ENCODE measurements at regions not wholly inside any gene's neighbourhood (a gene's known extent, or its start where the extent isn't known, plus 50 kb on each side); places are given as distances from the start of the nearest gene placed in this dataset.
"Not testable (repeated sequence)": the region's sequence is repeated elsewhere in the genome, so short reads cannot be mapped to it uniquely, and the experiment has no call there.

DNA sequence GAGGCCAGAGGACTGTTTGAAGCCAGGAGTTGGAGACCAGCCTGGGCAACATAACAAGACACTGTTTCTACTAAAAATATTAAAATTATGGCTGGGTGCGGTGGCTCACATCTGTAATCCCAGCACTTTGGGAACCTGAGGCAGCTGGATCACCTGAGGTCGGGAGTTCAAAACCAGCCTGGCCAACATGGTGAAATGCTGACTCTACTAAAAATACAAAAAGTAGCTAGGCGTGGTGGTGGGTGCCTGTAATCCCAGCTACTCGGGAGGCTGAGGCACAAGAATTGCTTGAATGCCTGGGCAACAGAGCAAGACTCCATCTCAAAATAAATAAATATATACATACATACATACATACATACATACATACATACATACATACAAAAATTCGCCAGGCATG, 99.7 kb downstream of the TMEM130 start:
- in situ Hi-C loops (cut with MboI; ENCODE audit: low sequenced_read_pairs), result not testable (repeated sequence)

DNA sequence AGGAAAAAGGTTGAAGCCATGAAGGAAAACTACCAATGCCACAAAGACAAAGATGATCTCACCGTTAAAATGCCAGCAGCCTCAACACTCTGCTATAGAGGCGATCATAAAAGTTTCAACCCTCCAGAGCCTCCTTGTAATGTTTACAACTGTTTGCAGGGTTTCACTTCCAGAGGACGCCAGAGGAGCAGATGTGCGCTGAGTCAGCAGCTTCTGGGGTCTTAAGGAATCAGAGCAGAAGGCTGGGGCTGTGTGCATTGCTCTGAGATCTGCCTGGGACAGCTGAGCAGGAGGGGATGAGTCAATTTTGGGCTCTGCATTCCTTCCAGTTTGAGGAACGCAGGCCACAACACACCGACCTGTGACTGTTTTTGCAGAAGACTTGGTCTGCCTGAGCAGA, 98.3 kb downstream of the TMEM130 start:
- in situ Hi-C loops (cut with MboI; ENCODE audit: low sequenced_read_pairs), result no loop called here

DNA sequence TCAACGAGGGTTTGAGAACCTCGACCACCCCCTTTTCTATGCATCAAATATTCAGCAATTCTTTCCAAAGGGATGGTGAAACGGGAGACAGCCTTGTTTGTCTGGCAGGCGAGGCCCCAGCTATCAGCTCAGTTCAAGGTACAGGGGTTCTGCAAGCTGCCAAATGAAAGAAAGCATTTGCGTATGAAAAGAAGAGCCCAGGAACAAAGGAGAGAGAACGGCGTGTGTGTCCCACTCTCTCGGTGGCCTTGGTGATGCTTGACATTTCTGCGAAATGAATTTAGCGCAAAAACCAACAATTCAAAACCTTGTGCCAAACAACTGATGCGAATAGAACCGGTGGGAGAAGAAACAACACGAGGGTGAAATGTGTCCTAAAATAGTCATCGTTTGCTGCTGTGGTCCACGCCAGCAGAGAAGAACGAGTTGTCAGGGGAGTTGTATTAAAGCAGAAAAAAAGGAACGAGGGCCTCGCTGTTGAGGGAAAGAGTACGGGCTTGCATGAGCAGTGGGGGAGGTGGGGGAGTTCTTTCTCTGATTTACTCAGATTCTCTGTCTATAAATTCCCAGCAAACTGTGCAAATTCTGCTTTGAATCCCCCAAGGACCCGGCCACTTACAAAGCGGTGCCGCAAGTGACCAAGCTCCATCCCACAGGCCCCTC, 97.7 kb downstream of the TMEM130 start:
- in situ Hi-C loops (cut with MboI; ENCODE audit: low sequenced_read_pairs), result no loop called here

DNA sequence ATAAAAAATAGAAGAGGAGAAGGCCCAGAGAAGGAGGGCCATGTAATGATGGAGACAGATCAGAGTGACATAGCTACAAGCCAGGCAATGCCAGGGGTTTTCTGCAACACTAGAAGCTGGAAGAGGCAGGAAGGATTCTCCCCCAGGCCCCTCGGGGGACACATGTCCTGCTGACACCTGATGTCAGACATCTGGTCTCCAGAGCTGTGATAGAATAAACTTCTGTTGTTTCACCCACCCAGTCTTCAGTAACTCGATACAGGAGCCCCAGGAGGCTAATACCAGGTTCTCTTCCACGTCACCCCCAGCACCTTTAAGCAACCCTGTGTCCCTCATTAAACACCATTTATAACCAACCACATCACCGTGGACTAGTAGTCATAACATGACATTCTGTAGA, 94.9 kb downstream of the TMEM130 start:
- in situ Hi-C loops (cut with MboI; ENCODE audit: low sequenced_read_pairs), result no loop called here

DNA sequence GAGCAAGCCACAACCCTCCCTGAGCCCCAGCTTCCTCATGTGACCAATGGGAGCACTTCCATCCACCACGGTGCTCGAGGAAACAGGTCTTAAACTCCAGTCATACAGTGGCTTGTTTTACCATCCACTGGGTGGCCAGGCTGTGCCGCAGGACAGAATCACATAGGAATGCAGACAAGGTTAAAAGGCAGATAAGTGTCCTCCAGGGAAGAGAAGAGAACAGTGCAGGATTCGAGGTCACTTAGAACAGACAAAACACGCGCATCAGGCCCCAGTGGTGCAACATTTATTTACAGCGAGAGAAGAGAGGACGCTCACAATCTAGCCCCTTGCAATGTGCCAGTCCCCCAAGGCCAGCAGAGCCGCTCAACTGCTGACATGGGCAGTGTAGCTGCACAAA, 92.8 kb downstream of the TMEM130 start:
- in situ Hi-C loops (cut with MboI; ENCODE audit: low sequenced_read_pairs), result no loop called here

DNA sequence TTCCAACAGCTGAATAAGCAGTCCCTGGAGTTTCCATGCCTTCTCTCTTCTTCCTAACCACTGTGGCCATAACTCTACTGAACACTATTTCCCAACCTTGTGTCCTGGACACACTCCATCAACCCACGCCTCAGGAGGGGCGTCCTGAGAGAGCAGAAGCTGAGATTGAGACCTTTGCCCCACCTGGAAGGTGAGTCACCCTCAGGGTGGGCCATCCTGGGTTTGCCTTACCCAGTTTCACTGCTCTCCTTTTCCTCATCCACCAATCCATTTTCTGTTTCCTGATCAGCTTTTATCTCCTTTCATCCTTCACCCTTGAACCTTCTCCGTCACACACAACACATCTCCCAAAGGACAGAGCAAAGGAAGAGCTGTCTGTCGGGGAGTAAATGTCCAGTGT, 91.4 kb downstream of the TMEM130 start:
- in situ Hi-C loops (cut with MboI; ENCODE audit: low sequenced_read_pairs), result no loop called here

DNA sequence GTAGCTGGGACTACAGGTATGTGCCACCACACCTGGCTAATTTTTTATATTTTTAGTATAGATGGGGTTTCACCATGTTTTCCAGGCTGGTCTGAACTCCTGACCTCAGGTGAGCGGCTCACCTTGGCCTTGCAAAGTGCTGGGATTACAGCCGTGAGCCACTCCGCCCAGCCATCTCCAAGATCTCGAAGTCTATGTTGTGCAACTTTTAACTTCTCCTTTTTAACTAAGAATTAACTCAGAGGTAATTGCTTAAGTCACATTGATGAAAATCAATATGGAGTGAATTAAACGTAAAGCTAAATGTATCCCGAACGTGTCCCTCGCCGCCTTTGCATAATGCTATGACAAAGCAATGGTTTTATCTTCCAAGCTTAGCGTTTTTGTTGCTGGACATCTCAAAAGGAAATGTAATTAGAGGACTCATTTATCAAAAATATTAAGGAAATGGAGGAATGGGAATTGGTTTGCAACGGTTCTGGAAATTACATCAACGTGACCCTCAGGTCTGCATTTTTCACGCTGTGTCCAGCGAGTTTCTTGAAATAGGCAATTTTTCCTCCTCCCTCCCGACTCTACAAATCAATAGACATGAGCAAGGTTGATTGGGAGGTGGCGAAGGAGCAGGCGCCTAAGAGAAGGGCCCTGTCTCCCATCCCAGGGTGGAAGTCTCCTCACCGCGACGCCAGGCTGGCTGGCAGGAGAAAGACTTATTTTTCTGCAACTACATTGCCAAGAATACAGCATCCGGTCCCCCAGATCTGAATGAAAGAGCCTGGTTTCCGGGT, 89.8 kb downstream of the TMEM130 start:
- in situ Hi-C loops (cut with MboI; ENCODE audit: low sequenced_read_pairs), result no loop called here

DNA sequence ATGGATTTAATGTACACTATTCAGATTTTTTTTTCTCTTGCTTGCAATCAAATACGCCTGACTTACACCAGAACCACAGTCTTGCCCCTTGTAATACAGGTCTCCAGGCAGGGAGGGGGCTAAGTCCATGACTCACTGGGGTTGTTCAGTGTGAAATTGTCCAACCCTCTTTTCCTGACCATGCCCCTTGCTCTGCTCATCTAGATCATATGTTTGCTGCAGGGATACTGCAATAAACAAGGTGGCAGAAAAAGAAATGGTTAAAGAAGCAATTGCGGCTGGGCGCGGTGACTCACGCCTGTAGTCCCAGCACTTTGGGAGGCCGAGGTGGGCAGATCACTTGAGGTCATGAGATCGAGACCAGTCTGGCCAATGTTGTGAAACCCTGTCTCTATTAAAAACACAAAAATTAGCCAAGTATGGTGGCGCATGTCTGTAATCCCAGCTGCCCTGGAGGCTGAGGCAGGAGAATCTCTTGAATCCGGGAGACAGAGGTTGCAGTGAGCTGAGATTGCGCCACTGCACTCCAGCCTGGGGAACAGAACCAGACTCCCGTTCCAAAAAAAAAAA, 85.5 kb downstream of the TMEM130 start:
- in situ Hi-C loops (cut with MboI; ENCODE audit: low sequenced_read_pairs), result no loop called here

DNA sequence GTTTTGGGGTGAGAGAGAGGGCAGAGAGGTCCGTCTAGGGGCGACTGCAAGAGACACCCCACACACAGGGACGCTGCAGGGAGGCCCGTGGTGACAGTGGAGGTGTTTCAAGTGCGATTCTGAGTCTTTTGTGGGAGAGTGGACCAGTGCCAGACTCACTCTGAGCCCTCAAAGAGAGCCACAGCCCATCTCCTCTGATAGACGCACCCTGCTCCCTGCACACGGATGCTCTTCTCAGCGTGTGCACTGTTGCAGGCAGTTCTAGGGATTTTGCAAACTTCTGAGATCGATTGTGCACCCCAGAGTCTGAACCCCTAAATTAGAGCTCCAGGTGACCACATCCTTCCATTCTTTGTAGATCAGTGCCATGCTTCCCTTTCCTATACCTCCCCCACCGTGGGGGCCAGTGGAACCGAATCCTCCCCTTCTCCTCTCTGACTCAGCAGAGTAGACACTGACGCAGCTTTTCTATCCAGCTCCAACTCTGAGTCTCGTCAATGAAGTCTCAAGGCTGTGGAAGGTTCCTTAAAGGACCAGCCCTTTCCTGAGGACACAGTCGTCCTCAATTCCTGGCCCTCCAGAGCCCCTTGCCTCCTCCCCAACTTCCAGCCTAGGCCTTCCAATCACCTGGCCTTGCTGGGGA, 83.8 kb downstream of the TMEM130 start:
- in situ Hi-C loops (cut with MboI; ENCODE audit: low sequenced_read_pairs), result no loop called here

DNA sequence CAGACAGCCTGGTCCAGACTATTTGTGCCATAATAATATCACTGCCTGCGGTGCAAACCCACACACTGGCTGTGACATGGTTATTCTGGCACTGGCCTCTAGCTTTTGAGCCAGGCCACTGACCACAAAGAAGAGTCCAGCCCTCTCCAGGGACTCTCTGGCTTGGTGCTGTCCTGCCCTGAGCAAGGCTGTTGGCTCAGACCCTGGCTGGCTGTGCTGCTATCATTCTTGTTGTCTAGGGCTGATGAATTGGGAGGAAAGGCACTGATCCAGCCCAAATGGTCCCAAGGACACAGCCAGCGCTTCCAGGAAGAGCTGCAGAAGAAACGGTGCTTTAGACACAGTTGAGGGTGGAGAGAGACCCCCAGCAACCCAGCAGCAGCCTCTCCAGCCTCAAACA, 80.8 kb downstream of the TMEM130 start:
- in situ Hi-C loops (cut with MboI; ENCODE audit: low sequenced_read_pairs), result no loop called here

DNA sequence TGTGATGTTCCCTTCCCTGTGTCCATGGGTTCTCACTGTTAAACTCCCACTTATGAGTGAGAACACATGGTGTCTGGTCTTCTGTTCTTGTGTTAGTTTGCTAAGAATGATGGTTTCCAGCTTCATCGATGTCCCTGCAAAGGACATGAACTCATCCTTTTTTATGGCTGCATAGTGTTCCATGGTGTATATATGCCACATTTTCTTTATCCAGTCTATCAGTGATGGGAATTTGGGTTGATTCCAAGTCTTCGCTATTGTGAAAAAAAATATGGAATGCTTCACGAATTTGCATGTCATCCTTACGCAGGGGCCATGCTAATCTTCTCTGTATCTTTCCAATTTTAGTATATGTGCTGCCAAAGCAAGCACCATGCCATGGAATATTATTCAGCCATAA, 75.4 kb downstream of the TMEM130 start:
- in situ Hi-C loops (cut with MboI; ENCODE audit: low sequenced_read_pairs), result not testable (repeated sequence)

DNA sequence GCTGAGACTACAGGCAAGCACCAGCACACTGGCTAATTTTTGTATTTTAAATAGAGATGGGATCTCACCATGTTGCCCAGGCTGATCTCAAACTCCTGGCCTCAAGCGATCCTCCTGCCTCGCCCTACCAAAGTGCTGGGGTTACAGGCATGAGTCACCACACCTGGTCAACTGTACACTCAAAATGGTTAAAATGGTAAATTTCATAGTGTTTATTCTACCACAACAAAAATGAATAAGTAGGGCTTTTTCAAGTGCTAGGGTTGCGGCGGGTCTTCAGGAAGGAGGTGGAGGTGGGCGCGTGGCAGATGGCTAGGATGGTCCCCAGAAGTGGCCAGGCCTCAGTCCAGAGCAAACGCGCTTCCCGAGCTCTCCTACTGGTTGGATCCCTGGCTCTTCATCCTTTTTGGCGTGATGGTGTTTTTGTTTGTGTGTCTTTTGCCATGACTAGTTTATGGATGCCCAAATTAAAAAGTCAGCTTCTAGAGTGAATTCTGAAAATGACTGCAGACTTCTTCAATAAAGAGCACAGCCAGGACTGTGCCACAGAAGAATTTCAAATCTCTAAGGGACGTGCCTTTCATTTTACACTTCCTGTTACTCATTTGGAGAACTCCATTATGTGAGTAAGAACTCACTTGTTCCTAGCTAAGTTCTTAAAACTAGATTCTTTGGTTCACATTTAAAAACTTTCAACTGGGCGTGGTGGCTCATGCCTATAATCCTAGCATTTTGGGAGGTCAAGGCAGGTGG, 73.9 kb downstream of the TMEM130 start:
- in situ Hi-C loops (cut with MboI; ENCODE audit: low sequenced_read_pairs), result no loop called here

All from HL-60/S4 treated with phorbol 12-myristate 13-acetate at 8.2 ng/mL for 4 days and 3 days (cell line).